Epithelial cell of proximal tubule (primary cell): ENCODE measurements at regions not wholly inside any gene's neighbourhood (a gene's known extent, or its start where the extent isn't known, plus 50 kb on each side); places are given as distances from the start of the nearest gene placed in this dataset.
"Not testable (repeated sequence)": the region's sequence is repeated elsewhere in the genome, so short reads cannot be mapped to it uniquely, and the experiment has no call there.

Experiments
- DNase-seq: peaks from one replicate; pipeline ENCODE4 v3.0.0-alpha.2; 2011; ENCODE audit warnings: low read depth
- H3K4me3 ChIP-seq: 2 replicates; pipeline ENCODE4 v1.5.1; 2011; ENCODE audit warnings: low read depth, mild to moderate bottlenecking, low read length
- CTCF ChIP-seq: conservative IDR thresholded peaks from 2 replicates; pipeline ENCODE4 v1.5.1; 2012; ENCODE audit warnings: low read depth, mild to moderate bottlenecking, low read length

- no peak overlapping the region for H3K4me3 ChIP-seq
- TF ChIP-seq CTCF, result no peak
- DNase-seq, result no peak
These were observed 1381.8 kb downstream of the EFNA5 start for GRCh38 chr5:106288979-106289378.

GRCh38 chr5:106277540-106278096 is 1393.1 kb downstream of the EFNA5 start:
- no peak for DNase-seq
- no peak overlapping the region for H3K4me3 ChIP-seq
- TF ChIP-seq CTCF, result no peak

- DNase-seq, result no peak
- H3K4me3 ChIP-seq, result no peak overlapping the region
- TF ChIP-seq CTCF, result peak; percentile 75
These were observed 1401.4 kb downstream of the EFNA5 start for GRCh38 chr5:106269252-106269843.

GRCh38 chr5:106267256-106267655 is 1403.5 kb downstream of the EFNA5 start:
- no peak overlapping the region for H3K4me3 ChIP-seq
- no peak for DNase-seq
- no peak for TF ChIP-seq CTCF

GRCh38 chr5:106262395-106262794 is 1408.3 kb downstream of the EFNA5 start:
- no peak overlapping the region for H3K4me3 ChIP-seq
- no peak for DNase-seq

GRCh38 chr5:106259431-106260090 is 1411.2 kb downstream of the EFNA5 start:
- not testable (repeated sequence) for DNase-seq, H3K4me3 ChIP-seq

More at GRCh38 chr5:106262395-106262794, 1408.3 kb downstream of the EFNA5 start:
- no peak for TF ChIP-seq CTCF

- no peak for DNase-seq
- no peak overlapping the region for H3K4me3 ChIP-seq
- no peak for TF ChIP-seq CTCF
These were observed 1412.1 kb downstream of the EFNA5 start for GRCh38 chr5:106258591-106259125.
